Transverse colon (tissue), 3 donors: ENCODE measurements at regions not wholly inside any gene's neighbourhood (a gene's known extent, or its start where the extent isn't known, plus 50 kb on each side); places are given as distances from the start of the nearest gene placed in this dataset.

Experiments used
- CTCF ChIP-seq, 5 experiments: fragments of 200-600 bp in 3 of 5; fragments of 450-650 bp in 2 of 5; sonication (generic) in 3 of 5; IDR thresholded peaks; 1 replicate in 2 of 5; 2 replicates in 3 of 5; pipeline ENCODE4 v1.5.1; 2016 to 2017; ENCODE audit warnings: antibody characterized with exemption in 5 of 5, inconsistent platforms in 3 of 5, mild to moderate bottlenecking in 2 of 5, moderate library complexity in 1 of 5
- POLR2A ChIP-seq: fragments of 450-650 bp; IDR thresholded peaks from one replicate; pipeline ENCODE4 v1.6.1; 2016; ENCODE audit warnings: antibody characterized with exemption, mild to moderate bottlenecking, moderate library complexity

- TF ChIP-seq CTCF (IDR thresholded peaks at IDR 0.05) (no peak), POLR2A (no peak)
Measured at GRCh38 chr6:94177429-94177828, 758.1 kb upstream of the EPHA7 start.
